Transverse colon (tissue), 4 donors: ENCODE measurements at regions not wholly inside any gene's neighbourhood (a gene's known extent, or its start where the extent isn't known, plus 50 kb on each side); places are given as distances from the start of the nearest gene placed in this dataset.

Experiments used
- DNase-seq: peaks from one replicate; pipeline ENCODE4 v3.0.0-alpha.2; 2019
- H3K27ac ChIP-seq, 4 donors: fragments of 200-600 bp; sonication (generic); 2 replicates each; pipeline ENCODE4 v1.5.1; 2016 to 2018; ENCODE audit warnings: inconsistent platforms in 4 of 4
- H3K27me3 ChIP-seq: fragments of 200-600 bp; sonication (generic); 2 replicates; pipeline ENCODE4 v1.5.1; 2017; ENCODE audit warnings: inconsistent platforms
- H3K36me3 ChIP-seq, 4 donors: fragments of 200-600 bp; sonication (generic); 2 replicates each; pipeline ENCODE4 v1.5.1; 2017 to 2019; ENCODE audit warnings: inconsistent platforms in 4 of 4
- H3K4me1 ChIP-seq, 4 donors: fragments of 200-600 bp; sonication (generic); 2 replicates each; pipeline ENCODE4 v1.5.1; 2017 to 2020; ENCODE audit warnings: inconsistent platforms in 4 of 4
- H3K4me3 ChIP-seq, 4 donors: fragments of 200-600 bp; sonication (generic); 1 replicate in 1 of 4; 2 replicates in 3 of 4; pipeline versions ENCODE4 v1.5.1 to v1.6.1; 2017 to 2019; ENCODE audit warnings: inconsistent platforms in 4 of 4
- H3K9me3 ChIP-seq, 2 donors: fragments of 200-600 bp; sonication (generic); 2 replicates each; pipeline ENCODE4 v1.5.1; 2017 to 2019; ENCODE audit warnings: inconsistent platforms in 2 of 2
- CTCF ChIP-seq, 5 experiments: fragments of 200-600 bp in 3 of 5; fragments of 450-650 bp in 2 of 5; sonication (generic) in 3 of 5; IDR thresholded peaks; 1 replicate in 2 of 5; 2 replicates in 3 of 5; pipeline ENCODE4 v1.5.1; 2016 to 2017; ENCODE audit warnings: antibody characterized with exemption in 5 of 5, inconsistent platforms in 3 of 5, mild to moderate bottlenecking in 2 of 5, moderate library complexity in 1 of 5
- EP300 ChIP-seq: sonication (generic); formaldehyde crosslinking; IDR thresholded peaks from one replicate; pipeline ENCODE4 v1.6.1; 2017; ENCODE audit warnings: antibody characterized with exemption, low read depth
- POLR2A ChIP-seq: fragments of 450-650 bp; IDR thresholded peaks from one replicate; pipeline ENCODE4 v1.6.1; 2016; ENCODE audit warnings: antibody characterized with exemption, mild to moderate bottlenecking, moderate library complexity
- POLR2AphosphoS5 ChIP-seq, 3 donors: sonication (generic); formaldehyde crosslinking; IDR thresholded peaks; one replicate each; pipeline ENCODE4 v1.6.1; 2016; ENCODE audit warnings: antibody characterized with exemption in 3 of 3
- WGBS, 2 donors: methylation state at CpG; one replicate each; pipeline ENCODE4 v1.1.5; 2018; ENCODE audit warnings: low coverage in 1 of 2; 5-methylcytosine and 5-hydroxymethylcytosine counted together
- in situ Hi-C, 4 donors: fragments of 200-750 bp; cut with MboI; loops; one replicate each; pipeline versions ENCODE4 v1.15.0 to v1.15.1; 2017; ENCODE audit warnings: low sequenced_read_pairs in 3 of 4, low pct_ligation_motif_present in 1 of 4, low pct_unique_long_range_greater_than_20kb in 1 of 4
- intact Hi-C: fragments of 100-400 bp; cut with DNase I; formaldehyde crosslinking; loops from one replicate; pipeline ENCODE4 v1.15.1; 2023; ENCODE audit warnings: low total_unique reads

DNA sequence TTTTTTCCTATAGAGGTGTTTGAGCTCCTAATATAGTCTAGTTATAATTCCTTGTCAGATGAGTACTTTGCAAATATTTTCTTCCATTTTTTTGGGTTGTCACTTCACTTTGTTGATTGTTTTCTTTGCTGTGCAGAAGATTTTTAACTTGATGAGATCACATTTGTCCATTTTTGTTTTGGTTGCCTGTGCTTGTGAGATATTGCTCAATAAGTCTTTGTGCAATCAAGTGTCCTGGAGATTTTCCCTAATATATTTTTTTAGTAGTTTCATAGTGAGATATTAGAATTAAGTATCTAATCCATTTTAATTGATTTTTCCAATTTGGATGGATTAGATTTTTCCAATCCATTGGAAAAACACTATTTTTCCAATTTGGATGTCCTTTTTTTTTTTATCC lies 1395.5 kb downstream of the PLA2G4A start:
- H3K36me3 ChIP-seq, result no peaks in the 10 kb centered on the region
- in situ Hi-C loops (no loop called here), intact Hi-C loops (no loop called here)
- H3K4me1 ChIP-seq, result no peaks in the 10 kb centered on the region
- no peaks in the 10 kb centered on the region for H3K27me3 ChIP-seq
- no peak overlapping the region for H3K4me3 ChIP-seq
- DNase-seq, result no peak
- no peak for TF ChIP-seq POLR2A
- no peak for TF ChIP-seq EP300
- no peak for TF ChIP-seq POLR2AphosphoS5 (IDR thresholded peaks at IDR 0.05)
- no peak for TF ChIP-seq CTCF (IDR thresholded peaks at IDR 0.05)
- peaks cover 0 to 4% of the 10 kb centered on the region in 2 donors for H3K9me3 ChIP-seq
- H3K27ac ChIP-seq, result no peak overlapping the region

DNA sequence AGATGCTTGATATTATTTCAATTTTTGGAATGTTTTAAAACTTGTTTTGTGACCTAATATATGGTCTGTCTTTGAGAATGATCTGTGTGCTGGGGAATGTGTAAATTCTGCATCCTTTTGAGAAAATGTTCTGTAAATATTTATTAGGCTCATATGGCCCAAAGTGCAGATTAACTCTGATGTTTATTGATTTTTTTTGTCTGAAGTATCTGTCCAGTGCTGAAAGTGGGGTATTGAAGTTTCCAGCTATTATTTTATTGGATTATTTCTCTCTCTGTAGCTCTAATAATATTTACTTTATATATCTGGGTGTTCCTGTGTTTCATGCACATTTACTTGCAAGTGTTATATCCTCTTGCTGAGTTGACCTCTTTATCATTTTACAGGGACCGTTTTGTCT lies 1397.2 kb downstream of the PLA2G4A start:
- no peak overlapping the region for H3K4me3 ChIP-seq
- intact Hi-C loops, result no loop called here
- peaks cover 0 to 4% of the 10 kb centered on the region in 2 donors for H3K9me3 ChIP-seq
- no peak for TF ChIP-seq POLR2AphosphoS5 (IDR thresholded peaks at IDR 0.05)
- no peak for TF ChIP-seq CTCF (IDR thresholded peaks at IDR 0.05)
- TF ChIP-seq EP300, result no peak
- no peak for TF ChIP-seq POLR2A
- in situ Hi-C loops, result no loop called here
- H3K4me1 ChIP-seq, result no peaks in the 10 kb centered on the region
- H3K36me3 ChIP-seq, result no peaks in the 10 kb centered on the region
- H3K27me3 ChIP-seq, result no peaks in the 10 kb centered on the region
- WGBS, 2 donors, result 55 to 65% methylated on average over 1 of the region's 1 CpG
- no peak overlapping the region for H3K27ac ChIP-seq
- DNase-seq, result no peak

DNA sequence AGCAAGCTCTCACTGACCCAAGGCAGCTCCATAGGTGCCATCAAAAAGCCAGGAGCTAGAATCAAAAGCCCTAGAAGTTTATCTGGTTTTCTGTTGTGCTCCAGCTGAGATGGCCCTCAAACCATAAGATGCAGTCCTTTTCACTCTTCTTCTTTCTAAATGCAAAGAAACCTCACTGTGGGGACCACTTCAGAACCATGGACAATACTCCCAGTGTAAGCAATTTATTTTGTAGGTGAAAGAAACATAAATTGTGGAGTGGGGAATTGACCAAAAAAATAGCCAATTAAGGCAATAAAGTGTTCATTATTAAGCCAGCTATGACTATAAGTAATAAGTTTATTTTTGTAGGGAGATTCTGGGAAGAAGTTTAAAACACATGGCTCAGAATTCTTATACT lies 1399.9 kb downstream of the PLA2G4A start:
- intact Hi-C loops (no loop called here), in situ Hi-C loops (no loop called here)
- H3K4me1 ChIP-seq, result no peaks in the 10 kb centered on the region
- H3K9me3 ChIP-seq, result peaks cover 0 to 4% of the 10 kb centered on the region in 2 donors
- TF ChIP-seq POLR2AphosphoS5 (IDR thresholded peaks at IDR 0.05), result no peak
- no peak for TF ChIP-seq EP300
- no peak for TF ChIP-seq POLR2A
- no peak for TF ChIP-seq CTCF (IDR thresholded peaks at IDR 0.05)
- no peaks in the 10 kb centered on the region for H3K36me3 ChIP-seq
- DNase-seq, result no peak
- no peaks in the 10 kb centered on the region for H3K27me3 ChIP-seq
- no peak overlapping the region for H3K4me3 ChIP-seq
- H3K27ac ChIP-seq, result no peak overlapping the region

- intact Hi-C loops, result no loop called here
- Histone ChIP-seq H3K27me3 (no peaks in the 10 kb centered on the region), H3K36me3 (no peaks in the 10 kb centered on the region), H3K27ac (no peak overlapping the region), H3K4me3 (no peak overlapping the region), H3K9me3 (no peaks in the 10 kb centered on the region), H3K4me1 (no peaks in the 10 kb centered on the region)
- DNase-seq, result no peak
- in situ Hi-C loops, result no loop called here
- WGBS, 2 donors, result 57 to 67% methylated on average over 2 of the region's 2 CpGs
- TF ChIP-seq EP300, result no peak
- no peak for TF ChIP-seq CTCF (IDR thresholded peaks at IDR 0.05)
- TF ChIP-seq POLR2AphosphoS5 (IDR thresholded peaks at IDR 0.05), result no peak
- no peak for TF ChIP-seq POLR2A
These were observed 1409.0 kb downstream of the PLA2G4A start for GRCh38 chr1:188237573-188238348.
